GM19438 (cell line): ENCODE measurements at regions not wholly inside any gene's neighbourhood (a gene's known extent, or its start where the extent isn't known, plus 50 kb on each side); places are given as distances from the start of the nearest gene placed in this dataset.

ENCODE experiments used
- ATAC-seq: cut with Tn5 transposase; IDR thresholded peaks from one replicate; pipeline ENCODE4 v1.9.1; 2021; ENCODE audit warnings: low read depth; ENCODE audit not compliant: unreplicated experiment

DNA sequence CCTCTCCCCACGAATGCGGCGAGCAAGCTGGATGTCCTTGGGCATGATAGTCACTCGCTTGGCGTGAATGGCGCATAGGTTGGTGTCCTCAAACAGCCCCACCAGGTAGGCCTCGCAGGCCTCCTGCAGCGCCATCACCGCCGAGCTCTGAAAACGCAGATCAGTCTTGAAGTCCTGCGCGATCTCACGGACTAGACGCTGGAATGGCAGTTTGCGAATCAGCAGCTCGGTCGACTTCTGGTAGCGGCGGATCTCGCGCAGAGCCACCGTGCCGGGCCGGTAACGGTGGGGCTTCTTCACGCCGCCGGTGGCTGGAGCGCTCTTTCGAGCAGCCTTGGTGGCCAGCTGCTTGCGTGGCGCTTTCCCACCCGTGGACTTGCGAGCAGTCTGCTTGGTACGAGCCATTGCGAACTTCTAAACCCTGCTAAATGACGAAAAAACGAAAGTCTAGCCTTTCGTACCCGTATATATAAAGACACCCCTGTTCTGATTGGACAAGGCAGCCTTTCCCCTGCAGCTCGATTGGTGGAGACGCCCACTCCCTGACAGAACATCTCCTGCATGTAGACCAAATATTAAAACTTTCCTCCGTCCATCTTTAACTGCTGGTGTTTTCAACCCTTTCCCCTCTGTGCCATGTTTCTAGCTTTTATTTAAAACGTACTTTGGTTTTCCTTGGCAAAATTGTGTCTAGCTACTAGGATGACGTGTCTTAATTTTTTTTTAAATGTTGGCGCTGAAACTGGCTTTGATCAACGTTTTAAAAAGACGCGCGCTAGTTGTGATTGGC is 109.8 kb downstream of the HFE start:
- ATAC-seq = peak; percentile 32

DNA sequence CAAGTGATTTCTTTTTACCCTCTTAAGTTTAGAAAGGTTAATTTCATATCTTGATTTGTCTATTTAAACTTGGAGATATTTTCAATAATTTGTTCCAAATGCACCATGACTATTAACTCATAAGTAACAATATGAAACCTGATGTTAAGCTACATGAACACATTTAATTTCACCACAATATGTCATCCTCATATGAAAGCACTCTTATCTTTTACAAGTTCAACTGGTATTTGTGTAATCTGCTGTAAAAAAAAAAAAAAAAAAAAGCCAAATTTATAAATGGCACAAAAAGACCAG is 110.4 kb downstream of the HFE start:
- no peak for ATAC-seq

DNA sequence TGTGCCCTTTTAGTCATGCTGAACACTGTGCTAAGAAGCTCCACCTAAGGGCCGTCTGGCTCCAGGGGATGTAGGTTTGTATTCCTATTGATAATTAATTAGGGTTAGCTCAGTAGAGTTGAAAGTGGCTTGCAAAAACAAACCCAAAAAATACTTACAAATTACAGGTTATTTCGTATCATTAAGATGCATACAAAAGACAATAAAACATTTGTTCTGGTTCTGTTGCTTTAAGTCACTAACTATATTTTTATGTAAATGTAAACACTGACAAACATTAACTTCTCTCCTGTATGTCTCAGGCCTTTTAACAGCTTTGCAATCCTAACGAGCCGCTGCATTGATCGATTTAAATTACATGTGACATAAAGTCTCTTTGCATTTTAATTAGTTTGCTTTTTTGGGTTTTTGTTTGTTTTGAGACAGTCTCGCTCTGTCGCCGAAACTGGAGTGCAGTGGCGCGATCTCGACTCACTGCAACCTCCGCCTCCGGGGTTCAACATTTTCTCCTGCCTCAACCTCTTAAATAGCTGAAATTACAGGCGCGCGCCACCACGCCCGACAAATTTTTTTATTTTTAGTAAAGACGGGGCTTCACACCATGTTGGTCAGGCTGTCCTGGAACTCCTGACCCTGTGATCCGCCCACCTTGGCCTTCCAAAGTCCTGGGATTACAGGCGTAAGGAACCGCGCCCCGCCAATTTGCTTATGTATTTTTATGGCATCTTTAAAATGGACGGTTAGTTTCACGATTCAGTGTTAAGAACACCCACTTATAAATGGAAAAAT is 110.9 kb downstream of the HFE start:
- no peak for ATAC-seq

DNA sequence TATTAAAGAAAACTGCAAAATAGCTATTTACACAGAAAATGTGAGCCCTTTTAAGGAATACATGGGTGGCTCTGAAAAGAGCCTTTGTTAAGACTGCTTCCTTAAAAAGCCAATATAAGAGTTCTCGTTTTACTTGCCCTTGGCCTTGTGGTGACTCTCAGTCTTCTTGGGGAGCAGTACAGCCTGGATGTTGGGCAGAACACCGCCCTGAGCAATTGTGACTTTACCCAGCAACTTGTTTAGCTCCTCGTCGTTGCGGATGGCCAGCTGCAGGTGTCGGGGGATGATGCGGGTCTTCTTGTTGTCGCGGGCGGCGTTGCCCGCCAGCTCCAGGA is 111.5 kb downstream of the HFE start:
- ATAC-seq = peak; percentile 3

DNA sequence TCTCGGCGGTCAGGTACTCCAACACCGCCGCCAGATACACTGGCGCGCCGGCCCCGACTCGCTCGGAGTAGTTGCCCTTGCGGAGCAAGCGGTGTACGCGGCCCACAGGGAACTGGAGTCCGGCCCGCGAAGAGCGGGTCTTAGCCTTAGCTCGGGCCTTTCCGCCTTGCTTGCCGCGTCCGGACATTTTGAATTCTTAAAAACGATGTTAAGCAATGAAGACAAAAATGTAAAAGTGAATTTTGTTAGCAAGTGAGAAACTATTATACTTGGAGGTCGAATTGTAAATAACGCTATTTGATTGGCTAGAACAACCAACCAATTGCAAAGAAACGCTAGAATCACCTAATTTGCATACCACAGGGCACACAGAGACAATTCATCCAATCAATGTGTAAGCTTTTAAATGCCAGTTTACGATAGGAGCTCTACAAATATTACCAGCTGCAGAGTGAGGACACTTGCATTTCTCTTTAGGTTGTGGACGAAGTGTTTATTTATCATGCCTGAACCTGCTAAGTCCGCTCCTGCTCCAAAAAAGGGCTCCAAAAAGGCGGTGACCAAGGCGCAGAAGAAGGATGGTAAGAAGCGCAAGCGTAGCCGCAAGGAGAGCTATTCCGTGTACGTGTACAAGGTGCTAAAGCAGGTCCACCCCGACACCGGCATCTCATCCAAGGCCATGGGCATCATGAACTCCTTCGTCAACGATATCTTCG is 112.0 kb downstream of the HFE start:
- peak; percentile 44 for ATAC-seq

DNA sequence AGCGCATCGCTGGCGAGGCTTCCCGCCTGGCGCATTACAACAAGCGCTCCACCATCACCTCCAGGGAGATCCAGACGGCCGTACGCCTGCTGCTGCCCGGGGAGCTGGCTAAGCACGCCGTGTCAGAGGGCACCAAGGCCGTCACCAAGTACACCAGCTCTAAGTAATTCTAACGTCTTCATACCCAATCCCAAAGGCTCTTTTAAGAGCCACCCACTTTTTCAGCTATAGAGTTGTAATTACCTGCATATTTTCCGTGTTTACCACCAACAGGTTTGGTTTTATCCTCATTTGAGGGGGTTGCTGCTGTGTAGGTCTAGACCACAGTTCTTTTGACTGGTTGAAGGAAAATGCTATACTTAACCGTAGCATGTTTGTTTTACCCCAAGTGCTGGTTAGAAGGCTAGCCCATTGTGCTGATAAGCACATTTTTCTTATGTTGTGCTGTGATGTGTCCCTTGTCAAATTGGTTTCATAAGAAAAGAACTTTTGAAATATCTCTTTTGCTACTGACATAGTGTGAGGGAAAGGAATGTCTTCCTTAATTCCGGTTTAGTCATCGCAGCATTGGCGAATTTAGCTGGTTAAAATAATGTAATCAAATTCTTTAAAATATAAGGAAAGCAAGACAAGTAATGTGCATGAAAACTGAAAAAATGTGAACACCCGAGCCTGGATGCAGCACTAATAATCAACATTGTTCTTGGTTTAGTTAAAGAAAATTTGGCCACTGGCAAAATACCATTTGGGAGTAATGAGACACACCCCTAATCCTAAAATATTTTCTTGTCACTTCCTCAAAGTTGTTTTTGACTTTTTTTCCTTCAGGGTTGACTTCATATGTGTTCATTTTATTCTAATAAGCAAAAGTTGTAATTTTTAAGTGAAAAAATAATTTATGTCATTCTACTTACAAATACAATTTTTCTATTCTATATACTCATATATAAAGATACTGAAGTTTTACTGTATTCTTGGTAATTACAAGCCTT is 112.8 kb downstream of the HFE start:
- no peak for ATAC-seq

DNA sequence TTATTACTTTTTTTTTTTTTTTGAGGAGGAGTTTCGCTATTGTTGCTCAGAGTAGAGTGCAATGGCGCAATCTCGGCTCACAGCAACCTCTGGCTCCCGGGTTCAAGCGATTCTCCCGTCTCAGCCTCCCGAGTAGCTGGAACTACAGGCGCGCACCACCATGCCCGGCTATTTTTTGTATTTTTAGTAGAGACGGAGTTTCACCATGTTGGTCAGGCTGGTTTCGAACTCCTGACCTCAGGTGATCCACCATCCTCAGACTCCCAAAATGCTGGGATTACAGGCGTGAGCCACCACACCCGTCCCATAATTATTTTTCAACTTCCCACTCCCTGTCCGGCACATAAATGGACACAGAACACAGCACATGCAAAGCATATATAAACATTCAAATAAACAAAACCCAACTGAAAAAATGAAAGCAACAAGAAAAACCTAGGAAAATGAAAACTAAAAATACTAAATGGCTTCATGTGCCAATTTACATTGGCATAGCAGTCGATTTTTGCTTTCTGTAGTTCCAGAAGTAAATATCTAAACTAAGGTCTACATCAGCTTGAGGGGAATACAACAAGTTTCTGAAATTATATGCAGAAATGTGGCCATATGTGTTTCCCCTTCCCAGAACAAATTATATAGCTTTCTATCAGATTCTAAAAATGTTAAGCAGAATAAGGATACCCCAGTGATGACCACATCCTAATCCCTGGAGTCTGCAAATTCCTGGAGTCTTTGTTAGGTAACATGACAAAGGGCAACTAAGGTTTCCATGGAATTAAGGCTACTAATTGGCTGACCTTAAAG is 113.9 kb downstream of the HFE start:
- ATAC-seq = no peak

DNA sequence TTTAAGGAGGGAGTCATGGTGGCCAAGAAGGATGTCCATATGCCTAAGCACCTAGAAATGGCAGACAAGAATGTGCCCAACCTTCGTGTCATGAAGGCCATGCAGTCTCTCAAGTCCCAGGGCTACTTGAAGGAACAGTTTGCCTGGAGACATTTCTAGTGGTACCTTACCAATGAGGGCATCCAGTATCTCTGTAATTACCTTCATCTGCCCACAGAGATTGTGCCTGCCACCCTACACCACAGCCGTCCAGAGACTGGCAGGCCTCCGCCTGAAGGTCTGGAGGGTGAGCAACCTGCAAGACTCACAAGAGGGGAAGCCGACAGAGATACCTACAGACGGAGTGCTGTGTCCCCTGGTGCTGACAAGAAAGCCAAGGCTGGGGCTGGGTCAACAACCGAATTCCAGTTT is 115.0 kb downstream of the HFE start:
- no peak for ATAC-seq

DNA sequence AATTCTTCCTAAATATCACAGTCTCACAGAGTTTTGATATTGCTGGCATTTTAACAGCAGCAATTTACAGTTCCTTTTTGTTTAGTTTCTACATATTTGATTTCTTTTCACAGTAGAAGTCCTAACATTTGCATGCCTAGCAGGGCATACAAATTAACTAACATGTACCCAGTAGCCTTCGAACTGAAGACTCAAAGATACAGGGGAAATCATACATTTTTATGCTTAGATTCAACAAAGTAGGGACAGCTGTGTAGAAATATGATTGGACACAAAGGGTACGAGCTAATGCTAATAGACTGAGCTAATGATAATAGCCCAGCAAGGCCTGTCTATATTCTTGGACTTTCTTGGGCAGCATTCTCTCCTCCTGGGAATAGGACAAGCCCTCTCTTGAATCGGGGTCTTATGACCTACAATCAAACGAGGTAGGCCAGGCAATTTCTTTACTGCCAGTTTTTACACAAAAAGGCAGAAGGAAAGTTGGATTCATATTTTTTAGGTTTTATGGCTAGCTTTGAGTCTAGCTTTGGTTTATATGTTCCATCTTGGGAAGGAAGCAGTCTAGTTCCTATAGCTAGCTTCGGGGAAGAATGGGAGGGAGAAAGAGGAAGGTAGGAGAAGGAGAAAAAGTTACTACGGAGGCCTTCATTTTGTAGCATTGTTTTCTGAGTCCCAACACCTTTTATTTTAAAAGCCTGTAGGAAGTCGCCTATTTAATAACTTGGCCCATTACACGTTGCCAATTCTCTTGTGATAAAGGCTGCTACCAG is 115.8 kb downstream of the HFE start:
- no peak for ATAC-seq

DNA sequence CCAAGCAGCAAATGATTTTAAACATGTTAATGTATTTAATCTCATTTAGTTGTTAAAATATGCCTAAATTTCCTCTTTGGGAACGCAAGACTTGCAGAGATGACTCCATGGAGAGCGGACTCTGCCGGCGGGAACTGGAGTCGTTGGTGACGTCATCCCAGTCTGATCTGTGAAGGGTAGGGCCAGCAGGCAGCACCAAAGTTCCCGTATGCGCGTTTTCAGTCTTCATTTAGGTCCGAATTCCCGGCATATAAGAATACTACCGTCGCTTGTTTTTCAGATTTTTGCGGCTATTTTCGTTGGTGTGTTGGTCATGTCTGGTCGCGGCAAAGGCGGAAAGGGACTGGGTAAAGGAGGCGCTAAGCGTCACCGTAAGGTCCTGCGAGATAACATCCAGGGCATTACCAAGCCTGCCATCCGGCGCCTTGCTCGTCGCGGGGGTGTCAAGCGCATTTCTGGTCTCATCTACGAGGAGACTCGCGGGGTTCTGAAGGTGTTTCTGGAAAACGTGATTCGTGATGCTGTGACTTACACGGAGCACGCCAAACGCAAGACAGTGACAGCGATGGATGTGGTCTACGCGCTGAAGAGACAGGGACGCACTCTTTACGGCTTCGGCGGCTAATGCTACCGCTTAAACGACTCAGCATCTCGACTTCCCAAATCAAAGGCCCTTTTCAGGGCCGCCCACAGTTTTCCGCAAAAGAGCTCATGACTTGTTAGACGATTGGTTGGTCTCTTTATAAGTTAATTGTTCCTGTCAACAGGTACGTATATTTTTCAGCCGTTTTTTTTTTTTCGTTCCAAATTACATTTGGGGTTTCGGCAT is 117.3 kb downstream of the HFE start:
- peak; percentile 51 for ATAC-seq

DNA sequence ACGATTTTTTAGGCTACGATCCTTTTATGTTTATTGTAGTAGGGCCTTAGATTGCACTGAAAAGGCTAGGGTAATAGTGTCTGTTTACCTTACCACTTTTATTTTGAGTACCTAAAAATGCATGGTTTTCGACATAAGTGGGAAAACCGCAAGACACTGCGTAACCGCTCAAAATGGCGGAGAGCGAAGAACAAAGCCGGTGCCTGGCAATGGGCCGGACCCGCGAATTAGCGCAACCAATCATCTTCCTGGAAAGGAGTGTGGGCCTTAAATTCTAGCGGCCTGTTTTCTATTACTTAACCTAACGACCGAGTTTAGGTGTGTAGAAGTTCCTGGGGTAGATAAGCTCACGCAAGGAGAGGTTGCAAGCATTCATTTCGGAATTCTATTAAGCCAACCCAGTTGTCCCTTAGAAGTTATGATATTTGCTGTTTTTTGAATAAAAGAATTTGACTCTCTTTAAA is 118.0 kb downstream of the HFE start:
- ATAC-seq = no peak

DNA sequence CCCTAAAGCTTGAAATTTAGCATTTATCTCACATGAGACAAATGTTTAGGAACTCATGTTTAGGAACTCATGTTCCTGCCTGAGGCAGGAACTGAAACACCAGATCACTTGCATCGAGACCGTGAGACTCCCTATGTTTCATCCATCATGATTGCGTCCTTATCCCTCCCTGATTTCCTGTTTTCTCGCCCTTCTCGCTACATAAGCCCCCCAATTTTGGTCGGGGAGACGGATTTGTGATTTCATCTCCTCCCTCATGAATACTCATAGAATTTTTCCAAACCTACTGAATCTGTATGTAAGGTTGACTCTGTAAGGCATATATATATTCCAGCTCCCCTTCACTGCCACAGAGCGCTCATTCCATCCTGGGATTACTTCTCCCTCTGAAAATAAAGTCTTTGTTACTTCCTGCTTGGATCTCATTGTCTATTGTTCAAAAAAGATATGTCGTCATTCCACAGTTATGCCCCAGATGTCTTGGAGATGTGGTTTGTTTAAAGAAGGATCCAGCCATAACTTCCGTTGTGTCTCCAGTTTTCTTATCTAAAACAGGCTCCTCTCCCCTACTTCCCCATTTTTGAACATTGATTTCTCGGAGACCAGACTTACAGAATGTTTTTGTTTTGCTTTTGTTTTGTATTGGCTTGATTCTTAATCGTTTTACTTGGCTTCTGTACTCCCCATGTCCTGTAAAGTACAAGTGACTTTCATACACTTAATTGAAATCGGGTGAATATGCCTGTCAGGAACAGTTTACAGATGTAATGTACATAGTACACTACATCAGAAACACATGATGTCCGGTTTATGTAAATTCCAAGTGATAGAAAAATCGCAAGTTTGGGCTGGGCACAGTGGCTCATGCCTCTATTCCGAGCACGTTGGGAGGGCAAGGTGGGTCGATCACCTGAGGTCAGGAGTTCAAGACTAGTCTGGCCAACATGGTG is 118.7 kb downstream of the HFE start:
- no peak for ATAC-seq

DNA sequence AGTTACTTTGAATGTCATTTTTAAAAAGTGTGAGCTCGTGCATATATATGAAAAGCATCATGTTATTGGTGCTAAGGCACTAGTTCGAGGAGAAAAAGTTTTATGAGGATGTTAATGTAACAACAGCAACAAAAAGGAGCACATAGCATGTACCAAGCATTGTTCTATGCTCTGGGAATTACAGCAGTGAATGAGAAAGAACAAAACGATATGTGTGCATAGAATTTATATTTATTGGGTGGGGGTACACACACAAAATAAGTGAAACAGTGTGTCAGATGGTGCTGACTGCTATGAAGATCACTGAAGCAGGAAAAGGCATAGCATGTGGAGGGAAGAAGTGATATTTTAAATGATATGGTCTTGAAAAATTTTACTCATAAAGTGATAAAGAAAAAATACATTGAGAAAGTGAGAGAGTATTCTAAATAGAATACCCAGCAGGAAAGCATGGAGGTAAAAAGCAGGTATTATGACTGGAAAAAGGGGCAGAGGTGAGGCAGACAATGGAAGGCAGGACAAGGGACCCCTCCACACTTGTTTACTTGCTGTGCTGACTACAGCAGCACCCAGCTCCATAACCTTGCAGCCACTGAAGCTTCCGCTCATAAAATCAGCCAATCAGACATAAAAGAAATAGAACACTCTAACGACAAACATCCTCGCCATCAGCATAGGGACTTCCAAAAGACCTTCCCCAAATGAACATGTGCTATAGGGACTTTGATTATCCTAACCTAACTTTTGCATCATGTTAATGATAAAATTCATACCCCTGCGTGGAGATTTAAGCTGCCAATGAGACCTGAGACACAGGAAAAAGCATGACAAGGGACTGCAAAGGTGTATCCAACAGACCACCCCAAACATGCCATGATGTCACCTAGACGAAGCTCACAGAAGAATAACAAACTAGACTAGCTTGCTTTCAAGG is 119.9 kb downstream of the HFE start:
- no peak for ATAC-seq

DNA sequence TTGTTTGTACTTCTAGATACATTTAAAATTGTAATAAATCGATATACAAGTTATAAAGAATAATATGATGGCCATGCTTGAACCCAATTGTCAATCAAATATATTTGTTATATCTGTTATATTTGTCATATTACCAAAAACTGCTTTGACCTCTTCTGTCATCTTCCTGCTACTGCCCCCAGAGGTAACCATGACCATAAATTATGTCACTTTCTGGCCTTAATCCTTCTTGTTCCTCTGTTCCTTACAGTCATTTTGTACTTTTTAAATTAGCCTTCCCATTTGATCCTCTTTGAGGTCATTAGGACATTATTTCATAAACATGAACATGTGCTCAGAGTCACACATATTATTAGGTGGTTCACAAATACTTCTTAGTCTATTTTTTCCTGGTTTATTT is 124.7 kb downstream of the HFE start:
- ATAC-seq = no peak

DNA sequence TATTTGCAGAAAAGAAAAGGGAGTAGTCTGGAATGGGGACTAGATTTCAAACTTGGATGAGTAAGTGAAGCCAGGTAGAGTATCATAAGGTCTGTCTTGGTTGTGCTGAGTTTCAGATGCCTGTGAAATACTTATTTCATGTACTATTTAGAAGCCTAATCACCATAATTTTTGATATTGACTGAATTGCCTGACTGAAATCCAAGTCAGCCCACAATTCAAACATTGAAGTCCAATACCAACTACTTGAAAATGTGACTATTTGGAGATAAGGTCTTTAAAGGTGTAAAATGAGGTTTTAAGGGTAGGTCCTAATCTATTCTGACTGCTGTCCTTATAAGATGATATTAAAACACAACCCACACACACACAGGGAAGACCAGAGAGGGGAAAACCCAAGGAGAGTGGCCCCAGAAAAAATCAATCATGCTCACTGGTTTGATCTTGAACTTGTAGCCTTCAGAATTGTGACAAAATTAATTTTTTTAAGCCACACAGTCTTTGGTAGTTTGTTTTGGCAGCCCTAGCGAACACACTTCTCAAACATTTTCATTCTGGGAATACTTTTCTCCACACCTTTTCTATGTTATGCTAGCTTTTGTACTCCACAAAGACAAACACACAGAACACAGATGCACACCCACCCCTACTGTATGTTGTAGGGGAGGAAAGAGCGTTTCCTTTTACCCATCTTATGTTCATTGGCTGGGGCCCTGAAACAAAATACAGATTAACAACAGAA is 126.3 kb downstream of the HFE start:
- ATAC-seq = no peak
